ENCODE measurements at regions not wholly inside any gene's neighbourhood (a gene's known extent, or its start where the extent isn't known, plus 50 kb on each side); places are given as distances from the start of the nearest gene placed in this dataset.

DNA sequence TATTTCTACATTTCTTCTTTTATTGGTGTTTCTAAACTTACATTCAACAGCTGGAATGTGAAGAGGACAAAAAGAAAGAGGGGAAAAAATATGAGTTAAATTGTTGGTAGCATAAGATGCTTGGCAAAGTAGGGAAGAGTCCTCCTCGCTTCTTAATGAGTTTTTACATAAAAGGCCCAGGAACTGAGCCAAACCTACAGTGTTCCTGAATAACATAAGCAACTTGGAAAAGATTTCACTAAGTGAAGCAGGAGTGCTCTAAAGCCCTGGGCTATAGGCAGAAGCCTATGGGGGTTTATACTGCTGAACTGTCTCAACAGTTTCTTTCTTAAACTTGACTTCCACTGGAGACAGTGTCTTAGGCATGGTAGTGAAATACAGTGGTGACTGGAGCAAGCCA lies 115.0 kb upstream of the USP25 start:
- Histone ChIP-seq H3F3A (ENCODE audit: low read depth) (no peaks in the 10 kb centered on the region), H4K20me1 (ENCODE audit: insufficient read depth, low read length, poor library complexity, severe bottlenecking) (no peaks in the 10 kb centered on the region), H3K9ac (ENCODE audit: low read depth, low read length, poor library complexity, severe bottlenecking) (no peak overlapping the region), H3K4me3 (ENCODE audit: low read length, poor library complexity, severe bottlenecking) (no peak overlapping the region), H3K4me2 (ENCODE audit: low read depth, low read length, poor library complexity, severe bottlenecking) (no peak overlapping the region), H3K9me2 (replicated peaks; ENCODE audit: low read depth, low read length) (no peaks in the 10 kb centered on the region), H3K4me1 (ENCODE audit: insufficient read depth, low read length, poor library complexity, severe bottlenecking) (no peaks in the 10 kb centered on the region), H3K79me2 (ENCODE audit: insufficient read depth, low read length) (no peaks in the 10 kb centered on the region), H3K9me3 (ENCODE audit: insufficient read depth, low read depth, low read length) (no peaks in the 10 kb centered on the region), H3K27me3 (ENCODE audit: insufficient read depth, low read length, poor library complexity, severe bottlenecking) (no peaks in the 10 kb centered on the region), H3K36me3 (ENCODE audit: insufficient read depth, low read length) (no peaks in the 10 kb centered on the region), H2AFZ (ENCODE audit: low read length) (no peak overlapping the region)
- TF ChIP-seq, protein P1, sequence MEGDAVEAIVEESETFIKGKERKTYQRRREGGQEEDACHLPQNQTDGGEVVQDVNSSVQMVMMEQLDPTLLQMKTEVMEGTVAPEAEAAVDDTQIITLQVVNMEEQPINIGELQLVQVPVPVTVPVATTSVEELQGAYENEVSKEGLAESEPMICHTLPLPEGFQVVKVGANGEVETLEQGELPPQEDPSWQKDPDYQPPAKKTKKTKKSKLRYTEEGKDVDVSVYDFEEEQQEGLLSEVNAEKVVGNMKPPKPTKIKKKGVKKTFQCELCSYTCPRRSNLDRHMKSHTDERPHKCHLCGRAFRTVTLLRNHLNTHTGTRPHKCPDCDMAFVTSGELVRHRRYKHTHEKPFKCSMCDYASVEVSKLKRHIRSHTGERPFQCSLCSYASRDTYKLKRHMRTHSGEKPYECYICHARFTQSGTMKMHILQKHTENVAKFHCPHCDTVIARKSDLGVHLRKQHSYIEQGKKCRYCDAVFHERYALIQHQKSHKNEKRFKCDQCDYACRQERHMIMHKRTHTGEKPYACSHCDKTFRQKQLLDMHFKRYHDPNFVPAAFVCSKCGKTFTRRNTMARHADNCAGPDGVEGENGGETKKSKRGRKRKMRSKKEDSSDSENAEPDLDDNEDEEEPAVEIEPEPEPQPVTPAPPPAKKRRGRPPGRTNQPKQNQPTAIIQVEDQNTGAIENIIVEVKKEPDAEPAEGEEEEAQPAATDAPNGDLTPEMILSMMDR (conservative IDR thresholded peaks at IDR 0.05; ENCODE audit: low read length), result no peak
- no peak for TF ChIP-seq EZH2phosphoT487 (IDR thresholded peaks at IDR 0.05; ENCODE audit: borderline replicate concordance)

DNA sequence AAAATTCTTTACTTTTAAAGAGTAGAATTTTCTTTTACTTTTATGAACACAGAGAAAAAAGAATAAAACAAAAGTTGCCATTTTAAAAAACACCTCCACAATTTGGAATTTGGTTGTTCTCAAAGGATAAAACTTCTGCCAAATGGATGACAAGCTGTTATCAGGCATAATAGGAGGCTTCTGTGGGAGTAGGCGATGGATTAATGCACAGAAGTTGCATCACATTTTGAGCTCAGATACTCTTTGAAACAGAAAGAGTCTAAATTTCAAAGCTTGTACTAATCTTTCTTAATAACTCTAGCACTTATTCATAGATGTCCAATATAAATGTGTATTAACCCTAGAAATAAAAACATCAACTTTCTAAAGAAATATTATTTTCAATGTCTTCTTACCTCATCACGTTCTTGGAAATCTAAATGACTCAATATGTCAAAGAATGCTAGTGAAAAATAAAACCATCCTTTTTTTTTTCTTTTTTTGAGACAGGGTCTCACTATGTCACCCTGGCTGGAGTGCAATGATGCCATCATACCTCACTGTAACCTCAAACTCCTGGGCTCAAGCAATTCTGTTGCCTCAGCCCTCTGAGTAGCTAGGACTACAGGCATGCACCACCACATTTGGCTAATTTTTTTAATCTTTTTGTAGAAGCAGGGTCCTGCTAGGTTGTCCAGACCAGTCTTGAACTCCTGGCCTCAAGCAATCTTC lies 112.8 kb upstream of the USP25 start:
- Histone ChIP-seq H3K27me3 (ENCODE audit: insufficient read depth, low read length, poor library complexity, severe bottlenecking) (no peaks in the 10 kb centered on the region), H3K4me3 (ENCODE audit: low read length, poor library complexity, severe bottlenecking) (no peak overlapping the region), H3K9ac (ENCODE audit: low read depth, low read length, poor library complexity, severe bottlenecking) (no peak overlapping the region), H3K9me2 (replicated peaks; ENCODE audit: low read depth, low read length) (no peaks in the 10 kb centered on the region), H3K79me2 (ENCODE audit: insufficient read depth, low read length) (no peaks in the 10 kb centered on the region), H3K4me1 (ENCODE audit: insufficient read depth, low read length, poor library complexity, severe bottlenecking) (no peaks in the 10 kb centered on the region), H3F3A (ENCODE audit: low read depth) (no peaks in the 10 kb centered on the region), H3K4me2 (ENCODE audit: low read depth, low read length, poor library complexity, severe bottlenecking) (no peak overlapping the region), H3K9me3 (ENCODE audit: insufficient read depth, low read depth, low read length) (no peaks in the 10 kb centered on the region), H3K36me3 (ENCODE audit: insufficient read depth, low read length) (no peaks in the 10 kb centered on the region), H2AFZ (ENCODE audit: low read length) (no peak overlapping the region), H4K20me1 (ENCODE audit: insufficient read depth, low read length, poor library complexity, severe bottlenecking) (no peaks in the 10 kb centered on the region)
- TF ChIP-seq, protein P1 (conservative IDR thresholded peaks at IDR 0.05; ENCODE audit: low read length), result no peak
- TF ChIP-seq EZH2phosphoT487 (IDR thresholded peaks at IDR 0.05; ENCODE audit: borderline replicate concordance), result no peak

DNA sequence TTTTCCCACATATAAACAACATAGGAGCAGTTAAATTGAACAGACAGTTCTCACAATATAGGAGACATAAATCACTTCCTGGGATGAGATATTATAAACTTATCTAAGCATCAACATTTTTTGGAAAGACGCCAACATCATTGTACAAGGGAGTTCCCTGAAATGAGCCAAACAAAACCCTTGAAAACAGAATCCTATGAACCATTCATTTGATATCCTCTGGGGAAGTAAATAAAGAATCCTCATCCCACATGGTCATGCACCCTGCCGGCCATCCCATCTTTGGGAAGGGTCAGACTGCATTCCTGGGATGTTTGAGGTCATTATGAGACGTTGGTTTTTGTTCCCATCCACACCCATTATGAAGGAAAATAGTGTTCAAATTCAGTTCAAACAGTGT lies 111.8 kb upstream of the USP25 start:
- H3K9ac ChIP-seq (ENCODE audit: low read depth, low read length, poor library complexity, severe bottlenecking), result no peak overlapping the region
- H3K9me3 ChIP-seq (ENCODE audit: insufficient read depth, low read depth, low read length), result no peaks in the 10 kb centered on the region
- no peaks in the 10 kb centered on the region for H3K27me3 ChIP-seq (ENCODE audit: insufficient read depth, low read length, poor library complexity, severe bottlenecking)
- no peak overlapping the region for H2AFZ ChIP-seq (ENCODE audit: low read length)
- TF ChIP-seq EZH2phosphoT487 (IDR thresholded peaks at IDR 0.05; ENCODE audit: borderline replicate concordance), result no peak
- TF ChIP-seq, protein P1 (conservative IDR thresholded peaks at IDR 0.05; ENCODE audit: low read length), result no peak
- no peak overlapping the region for H3K4me2 ChIP-seq (ENCODE audit: low read depth, low read length, poor library complexity, severe bottlenecking)
- no peaks in the 10 kb centered on the region for H3F3A ChIP-seq (ENCODE audit: low read depth)
- no peaks in the 10 kb centered on the region for H3K9me2 ChIP-seq (replicated peaks; ENCODE audit: low read depth, low read length)
- no peaks in the 10 kb centered on the region for H3K4me1 ChIP-seq (ENCODE audit: insufficient read depth, low read length, poor library complexity, severe bottlenecking)
- H3K36me3 ChIP-seq (ENCODE audit: insufficient read depth, low read length), result no peaks in the 10 kb centered on the region
- H3K79me2 ChIP-seq (ENCODE audit: insufficient read depth, low read length), result no peaks in the 10 kb centered on the region
- H3K4me3 ChIP-seq (ENCODE audit: low read length, poor library complexity, severe bottlenecking), result no peak overlapping the region
- H4K20me1 ChIP-seq (ENCODE audit: insufficient read depth, low read length, poor library complexity, severe bottlenecking), result no peaks in the 10 kb centered on the region
